ENCODE measurements at regions not wholly inside any gene's neighbourhood (a gene's known extent, or its start where the extent isn't known, plus 50 kb on each side); places are given as distances from the start of the nearest gene placed in this dataset.

GRCh38 chr4:72899621-72900020, 169.9 kb downstream of the COX18 start:
- no peak for TF ChIP-seq CTCF (conservative IDR thresholded peaks at IDR 0.05)
- Histone ChIP-seq H3K23me2 (ENCODE audit: insufficient read length, low read depth, low read length, poor library complexity, severe bottlenecking) (no peaks in the 10 kb centered on the region), H3K9me3 (ENCODE audit: control insufficient read depth, low read depth, low read length) (no peaks in the 10 kb centered on the region), H2BK12ac (ENCODE audit: insufficient read length, low read depth, low read length) (no peak overlapping the region), H4K91ac (ENCODE audit: insufficient read length, low read depth, low read length) (no peak overlapping the region), H4K20me1 (ENCODE audit: control insufficient read depth, insufficient read depth, insufficient read length) (no peaks in the 10 kb centered on the region), H3K4ac (ENCODE audit: low read depth, low read length) (no peak overlapping the region), H2BK5ac (ENCODE audit: insufficient read length, low read length) (no peak overlapping the region), H3K4me1 (ENCODE audit: insufficient read depth, low read length) (peaks cover 3% of the 10 kb centered on the region), H3K79me2 (ENCODE audit: insufficient read depth, low read length) (no peaks in the 10 kb centered on the region), H3K79me1 (ENCODE audit: insufficient read depth, low read depth, low read length, poor library complexity, severe bottlenecking) (no peaks in the 10 kb centered on the region), H3K27me3 (ENCODE audit: insufficient read depth, low read length) (no peaks in the 10 kb centered on the region), H2BK120ac (ENCODE audit: low read depth, low read length, poor library complexity, severe bottlenecking) (no peak overlapping the region), H3K27ac (ENCODE audit: insufficient read length, low read depth, low read length) (no peak overlapping the region), H3K18ac (ENCODE audit: insufficient read length, low read depth, low read length) (no peak overlapping the region), H4K8ac (replicated peaks; ENCODE audit: insufficient read length, low read depth, low read length) (no peak overlapping the region), H3K4me2 (ENCODE audit: insufficient read depth, insufficient read length, low read length) (no peak overlapping the region), H2AFZ (ENCODE audit: low read length) (no peak overlapping the region), H3K9ac (ENCODE audit: extremely low read depth, insufficient read length, low read length) (no peak overlapping the region), H2AK5ac (ENCODE audit: insufficient read length, low read length) (no peak overlapping the region), H2BK20ac (ENCODE audit: low read depth, low read length, poor library complexity, severe bottlenecking) (no peak overlapping the region), H3T11ph (ENCODE audit: low read length) (no peak overlapping the region), H3K56ac (ENCODE audit: insufficient read length, low read depth, low read length) (no peak overlapping the region), H4K5ac (ENCODE audit: insufficient read length, low read depth, low read length) (no peak overlapping the region), H3K23ac (ENCODE audit: insufficient read length, low read depth, low read length) (no peak overlapping the region), H3K14ac (ENCODE audit: insufficient read depth, low read length) (no peak overlapping the region), H2BK15ac (ENCODE audit: low read depth, low read length) (no peak overlapping the region)
- WGBS (ENCODE audit: extremely low coverage, insufficient read length, low lambda C conversion rate): no CpG with 5 or more reads among the region's 3 CpGs
- peaks cover 0 to 10% (median 0%) of the 10 kb centered on the region in 3 experiments; a peak in 2 of 7 replicates for H3K36me3 Mint-ChIP-seq (ENCODE audit: insufficient read depth in 1 of 3, low read depth in 3 of 3)
- H3K4me3 Mint-ChIP-seq: no peak overlapping the region; a peak in 1 of 5 replicates
- peak overlapping the region in 1 of 3 experiments; percentile 49; a peak in 2 of 7 replicates for H3K27ac Mint-ChIP-seq
- no peak for DNase-seq
- H3K4me1 Mint-ChIP-seq: peaks cover 21 to 25% of the 10 kb centered on the region in 2 experiments
- H3K27me3 Mint-ChIP-seq (ENCODE audit: low read depth): no peaks in the 10 kb centered on the region
- H3K9me3 Mint-ChIP-seq: peaks cover 0 to 3% of the 10 kb centered on the region in 2 experiments; a peak in 2 of 5 replicates

Data from H9 (cell line).